ENCODE measurements at regions not wholly inside any gene's neighbourhood (a gene's known extent, or its start where the extent isn't known, plus 50 kb on each side); places are given as distances from the start of the nearest gene placed in this dataset.

GRCh38 chr3:184511741-184512140 is 49.8 kb upstream of the EPHB3 start:
- TF ChIP-seq CTCF (IDR thresholded peaks at IDR 0.05; ENCODE audit: low read length) = no peak
- TF ChIP-seq EZH2 (optimal IDR thresholded peaks at IDR 0.05; ENCODE audit: low read depth, low read length) = no peak

Data from MM.1S (cell line).